ENCODE measurements at regions not wholly inside any gene's neighbourhood (a gene's known extent, or its start where the extent isn't known, plus 50 kb on each side); places are given as distances from the start of the nearest gene placed in this dataset.

- TF ChIP-seq CTCF (conservative IDR thresholded peaks at IDR 0.05 in 1 of 2, IDR thresholded peaks at IDR 0.05 in 1 of 2; ENCODE audit: low read depth in 1 of 2, low read length in 2 of 2) (no peak), EZH2 (IDR thresholded peaks at IDR 0.05; ENCODE audit: low read length, missing control alignments) (no peak)
These were observed 56.6 kb upstream of the LAS1L start for GRCh38 chrX:65591206-65591605.

Measured in fibroblast of lung (primary cell).